ENCODE measurements at regions not wholly inside any gene's neighbourhood (a gene's known extent, or its start where the extent isn't known, plus 50 kb on each side); places are given as distances from the start of the nearest gene placed in this dataset.

- Histone ChIP-seq H2BK12ac (ENCODE audit: insufficient read length, low read depth, low read length) (no peak overlapping the region), H3K4me2 (ENCODE audit: insufficient read depth, insufficient read length, low read length) (no peak overlapping the region), H3K9me3 (ENCODE audit: control insufficient read depth, low read depth, low read length) (peaks cover 2% of the 10 kb centered on the region), H3K9ac (ENCODE audit: extremely low read depth, insufficient read length, low read length) (no peak overlapping the region), H3K56ac (ENCODE audit: insufficient read length, low read depth, low read length) (no peak overlapping the region), H3K18ac (ENCODE audit: insufficient read length, low read depth, low read length) (no peak overlapping the region), H4K5ac (ENCODE audit: insufficient read length, low read depth, low read length) (no peak overlapping the region), H3K14ac (ENCODE audit: insufficient read depth, low read length) (no peak overlapping the region), H2AK5ac (ENCODE audit: insufficient read length, low read length) (no peak overlapping the region), H2BK120ac (ENCODE audit: low read depth, low read length, poor library complexity, severe bottlenecking) (no peak overlapping the region), H3K79me2 (ENCODE audit: insufficient read depth, low read length) (no peaks in the 10 kb centered on the region), H2BK20ac (ENCODE audit: low read depth, low read length, poor library complexity, severe bottlenecking) (no peak overlapping the region), H3T11ph (ENCODE audit: low read length) (no peak overlapping the region), H3K23ac (ENCODE audit: insufficient read length, low read depth, low read length) (no peak overlapping the region), H3K4ac (ENCODE audit: low read depth, low read length) (no peak overlapping the region), H4K91ac (ENCODE audit: insufficient read length, low read depth, low read length) (no peak overlapping the region), H3K4me1 (ENCODE audit: insufficient read depth, low read length) (0 out of 2 replicates have a peak, but pooled peaks cover 2% of the 10 kb centered on the region), H4K8ac (replicated peaks; ENCODE audit: insufficient read length, low read depth, low read length) (no peak overlapping the region), H3K79me1 (ENCODE audit: insufficient read depth, low read depth, low read length, poor library complexity, severe bottlenecking) (no peaks in the 10 kb centered on the region), H2BK15ac (ENCODE audit: low read depth, low read length) (no peak overlapping the region), H2AFZ (ENCODE audit: low read length) (no peak overlapping the region), H3K27ac (ENCODE audit: insufficient read length, low read depth, low read length) (no peak overlapping the region), H3K23me2 (ENCODE audit: insufficient read length, low read depth, low read length, poor library complexity, severe bottlenecking) (no peaks in the 10 kb centered on the region), H4K20me1 (ENCODE audit: control insufficient read depth, insufficient read depth, insufficient read length) (no peaks in the 10 kb centered on the region), H3K27me3 (ENCODE audit: insufficient read depth, low read length) (no peaks in the 10 kb centered on the region), H2BK5ac (ENCODE audit: insufficient read length, low read length) (no peak overlapping the region)
- 0 out of 4 replicates have a peak, but pooled peaks cover 0 to 2% of the 10 kb centered on the region in 2 experiments for H3K4me1 Mint-ChIP-seq
- no peak for DNase-seq
- H3K27ac Mint-ChIP-seq, result no peak overlapping the region
- no peak overlapping the region for H3K4me3 Mint-ChIP-seq
- peaks cover 0 to 2% (median 2%) of the 10 kb centered on the region in 3 experiments; a peak in 4 of 7 replicates for H3K36me3 Mint-ChIP-seq (ENCODE audit: insufficient read depth in 1 of 3, low read depth in 3 of 3)
- no peaks in the 10 kb centered on the region; the same call in 1 of the 2 replicates for H3K27me3 Mint-ChIP-seq (ENCODE audit: low read depth)
- H3K9me3 Mint-ChIP-seq, result peaks cover 60 to 64% of the 10 kb centered on the region in 2 experiments
- TF ChIP-seq CTCF (conservative IDR thresholded peaks at IDR 0.05), result no peak
- WGBS (ENCODE audit: extremely low coverage, insufficient read length, low lambda C conversion rate), result no CpG with 5 or more reads among the region's 2 CpGs
Observed at GRCh38 chrX:39047174-39047573, 245.9 kb downstream of the MID1IP1 start.

Data from H9 (cell line).